Activated B cell treated with CpG ODN at 0.5 μM for 24 hours (primary cell): ENCODE measurements at regions not wholly inside any gene's neighbourhood (a gene's known extent, or its start where the extent isn't known, plus 50 kb on each side); places are given as distances from the start of the nearest gene placed in this dataset.
"Not testable (repeated sequence)": the region's sequence is repeated elsewhere in the genome, so short reads cannot be mapped to it uniquely, and the experiment has no call there.

Experiments used
- ATAC-seq: fragments of 200-7000 bp; cut with Tn5 transposase; one replicate; pipeline ENCODE4 v1.10.0; 2021; ENCODE audit warnings: low read depth, mild to moderate bottlenecking, moderate library complexity
- CTCF ChIA-PET: fragments of 350-600 bp; sonication (Branson Sonifier 250); formaldehyde crosslinking; loops from one replicate; lab custom pipeline; 2021; ENCODE audit warnings: antibody characterized with exemption; lab: Charles Lee
- POLR2A ChIA-PET: fragments of 350-600 bp; sonication (Branson Sonifier 250); formaldehyde crosslinking; loops from one replicate; lab custom pipeline; 2021; ENCODE audit warnings: antibody characterized with exemption; lab: Charles Lee
- DNase-seq: peaks from one replicate; pipeline ENCODE4 v3.0.0; 2022
- H3K27ac Mint-ChIP-seq: one replicate; pipeline ENCODE4 v1.8.0; 2020; ENCODE audit warnings: mixed read lengths
- H3K27me3 Mint-ChIP-seq: one replicate; pipeline ENCODE4 v1.8.0; 2021; ENCODE audit warnings: mixed read lengths
- H3K36me3 Mint-ChIP-seq: one replicate; pipeline ENCODE4 v1.8.0; 2021; ENCODE audit warnings: low read depth, mixed read lengths
- H3K4me1 Mint-ChIP-seq: one replicate; pipeline ENCODE4 v1.8.0; 2021; ENCODE audit warnings: mixed read lengths
- H3K4me3 Mint-ChIP-seq: one replicate; pipeline ENCODE4 v1.8.0; 2020; ENCODE audit warnings: mild to moderate bottlenecking, mixed read lengths
- H3K9me3 Mint-ChIP-seq: one replicate; pipeline ENCODE4 v1.8.0; 2020; ENCODE audit warnings: mixed read lengths
- CTCF ChIP-seq: fragments of 200-600 bp; IDR thresholded peaks from one replicate; pipeline ENCODE4 v1.8.0; 2022; ENCODE audit warnings: antibody characterized with exemption, mild to moderate bottlenecking
- intact Hi-C: fragments of 100-400 bp; cut with micrococcal nuclease; formaldehyde crosslinking; loops from one replicate; pipeline ENCODE4 v1.15.1; 2024

GRCh38 chr11:81190546-81190945 is 1543.1 kb downstream of the FAM181B start:
- intact Hi-C loops: no loop called here
- H3K9me3 Mint-ChIP-seq: peaks cover 5% of the 10 kb centered on the region
- no peak for TF ChIP-seq CTCF
- DNase-seq (no peak), ATAC-seq (no peak)
- CTCF ChIA-PET: no interaction called here
- H3K4me3 Mint-ChIP-seq: no peak overlapping the region
- H3K4me1 Mint-ChIP-seq: no peaks in the 10 kb centered on the region
- H3K27me3 Mint-ChIP-seq: no peaks in the 10 kb centered on the region
- POLR2A ChIA-PET: no interaction called here
- H3K36me3 Mint-ChIP-seq: no peaks in the 10 kb centered on the region
- H3K27ac Mint-ChIP-seq: no peak overlapping the region

GRCh38 chr11:81187033-81187432 is 1546.6 kb downstream of the FAM181B start:
- H3K9me3 Mint-ChIP-seq, H3K4me1 Mint-ChIP-seq, H3K36me3 Mint-ChIP-seq, H3K27ac Mint-ChIP-seq, POLR2A ChIA-PET, intact Hi-C loops, DNase-seq, H3K27me3 Mint-ChIP-seq, ATAC-seq, H3K4me3 Mint-ChIP-seq, CTCF ChIA-PET: not testable (repeated sequence)

GRCh38 chr11:81174646-81175330 is 1558.9 kb downstream of the FAM181B start:
- H3K4me1 Mint-ChIP-seq: no peaks in the 10 kb centered on the region
- CTCF ChIA-PET: no interaction called here
- H3K4me3 Mint-ChIP-seq: no peak overlapping the region
- no peak overlapping the region for H3K27ac Mint-ChIP-seq
- no peaks in the 10 kb centered on the region for H3K36me3 Mint-ChIP-seq
- no peak for ATAC-seq
- intact Hi-C loops: no loop called here
- POLR2A ChIA-PET: no interaction called here
- peaks cover 7% of the 10 kb centered on the region for H3K9me3 Mint-ChIP-seq
- DNase-seq: no peak
- no peak for TF ChIP-seq CTCF
- H3K27me3 Mint-ChIP-seq: no peaks in the 10 kb centered on the region

GRCh38 chr11:81165164-81165563 is 1568.5 kb downstream of the FAM181B start:
- H3K4me1 Mint-ChIP-seq: no peaks in the 10 kb centered on the region
- no peak for ATAC-seq
- H3K27ac Mint-ChIP-seq: no peak overlapping the region
- intact Hi-C loops: no loop called here
- no peak overlapping the region for H3K4me3 Mint-ChIP-seq
- no peaks in the 10 kb centered on the region for H3K27me3 Mint-ChIP-seq
- no peak for TF ChIP-seq CTCF
- H3K36me3 Mint-ChIP-seq: no peaks in the 10 kb centered on the region
- POLR2A ChIA-PET: no interaction called here
- H3K9me3 Mint-ChIP-seq: no peaks in the 10 kb centered on the region
- CTCF ChIA-PET: no interaction called here
- DNase-seq: no peak

GRCh38 chr11:81159900-81160299 is 1573.8 kb downstream of the FAM181B start:
- intact Hi-C loops: no loop called here
- POLR2A ChIA-PET: no interaction called here

More at GRCh38 chr11:81159900-81160299, 1573.8 kb downstream of the FAM181B start:
- Mint-ChIP-seq H3K4me3 (no peak overlapping the region), H3K27ac (no peak overlapping the region), H3K27me3 (no peaks in the 10 kb centered on the region), H3K36me3 (no peaks in the 10 kb centered on the region), H3K4me1 (no peaks in the 10 kb centered on the region), H3K9me3 (no peaks in the 10 kb centered on the region)
- DNase-seq: no peak
- CTCF ChIA-PET: no interaction called here
- TF ChIP-seq CTCF: no peak
- ATAC-seq: no peak
